Epithelial cell of esophagus (primary cell): ENCODE measurements at regions not wholly inside any gene's neighbourhood (a gene's known extent, or its start where the extent isn't known, plus 50 kb on each side); places are given as distances from the start of the nearest gene placed in this dataset.

ENCODE experiments used
- DNase-seq: peaks from one replicate; pipeline ENCODE4 v3.0.0; 2010; ENCODE audit warnings: low read depth
- H3K4me3 ChIP-seq: 2 replicates; pipeline ENCODE4 v1.5.1; 2011; ENCODE audit warnings: mild to moderate bottlenecking, low read length, control low read depth
- TF ChIP-seq, protein P1 (sequence below): IDR thresholded peaks from 2 replicates; pipeline ENCODE4 v1.5.1; 2011; ENCODE audit warnings: low read depth, mild to moderate bottlenecking, low read length, control low read depth, inconsistent platforms; ENCODE audit not compliant: insufficient read depth; ENCODE audit errors: missing control alignments

DNA sequence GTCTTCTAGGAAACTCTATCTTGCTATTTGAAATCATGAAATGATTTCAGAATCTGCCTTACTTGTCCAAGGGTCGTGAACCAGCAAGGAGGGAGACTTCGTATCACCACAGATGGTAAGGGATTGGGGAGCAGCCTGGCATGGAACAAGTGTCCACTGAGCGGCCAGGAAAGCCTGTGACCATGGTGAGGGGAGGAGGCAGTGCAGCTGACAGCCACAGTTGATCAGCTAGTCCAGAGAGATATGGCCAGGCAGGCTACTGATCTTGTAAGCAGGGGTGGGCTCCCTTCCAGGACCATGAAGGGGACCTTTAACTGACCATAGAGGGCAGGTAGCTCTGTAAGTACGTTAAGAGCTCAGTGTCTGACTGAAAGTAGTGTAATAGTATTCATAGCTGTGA, 96.8 kb upstream of the TENT5A start:
- DNase-seq, result no peak
- H3K4me3 ChIP-seq, result no peak overlapping the region
- TF ChIP-seq, protein P1, sequence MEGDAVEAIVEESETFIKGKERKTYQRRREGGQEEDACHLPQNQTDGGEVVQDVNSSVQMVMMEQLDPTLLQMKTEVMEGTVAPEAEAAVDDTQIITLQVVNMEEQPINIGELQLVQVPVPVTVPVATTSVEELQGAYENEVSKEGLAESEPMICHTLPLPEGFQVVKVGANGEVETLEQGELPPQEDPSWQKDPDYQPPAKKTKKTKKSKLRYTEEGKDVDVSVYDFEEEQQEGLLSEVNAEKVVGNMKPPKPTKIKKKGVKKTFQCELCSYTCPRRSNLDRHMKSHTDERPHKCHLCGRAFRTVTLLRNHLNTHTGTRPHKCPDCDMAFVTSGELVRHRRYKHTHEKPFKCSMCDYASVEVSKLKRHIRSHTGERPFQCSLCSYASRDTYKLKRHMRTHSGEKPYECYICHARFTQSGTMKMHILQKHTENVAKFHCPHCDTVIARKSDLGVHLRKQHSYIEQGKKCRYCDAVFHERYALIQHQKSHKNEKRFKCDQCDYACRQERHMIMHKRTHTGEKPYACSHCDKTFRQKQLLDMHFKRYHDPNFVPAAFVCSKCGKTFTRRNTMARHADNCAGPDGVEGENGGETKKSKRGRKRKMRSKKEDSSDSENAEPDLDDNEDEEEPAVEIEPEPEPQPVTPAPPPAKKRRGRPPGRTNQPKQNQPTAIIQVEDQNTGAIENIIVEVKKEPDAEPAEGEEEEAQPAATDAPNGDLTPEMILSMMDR, result no peak

DNA sequence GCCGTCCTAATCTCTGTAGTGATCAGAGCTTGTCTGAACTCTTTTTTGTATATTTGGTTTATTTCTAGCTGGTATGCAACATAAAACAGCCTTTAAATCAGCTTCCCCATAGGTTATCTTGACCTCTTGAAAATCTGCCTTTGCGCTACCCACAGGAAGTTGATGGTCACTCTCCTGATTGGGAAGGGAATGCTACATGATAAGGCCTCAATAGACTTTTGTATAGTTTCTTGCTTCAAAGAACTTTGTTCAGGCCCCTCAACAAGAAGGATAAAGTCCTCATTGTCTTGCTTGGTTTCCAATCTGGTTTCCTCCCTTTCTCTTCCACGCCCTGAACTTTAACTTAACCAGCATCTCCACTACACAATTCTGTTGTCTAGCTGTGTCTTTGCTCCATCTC, 95.4 kb upstream of the TENT5A start:
- DNase-seq, result no peak
- TF ChIP-seq, protein P1, result no peak
- no peak overlapping the region for H3K4me3 ChIP-seq

DNA sequence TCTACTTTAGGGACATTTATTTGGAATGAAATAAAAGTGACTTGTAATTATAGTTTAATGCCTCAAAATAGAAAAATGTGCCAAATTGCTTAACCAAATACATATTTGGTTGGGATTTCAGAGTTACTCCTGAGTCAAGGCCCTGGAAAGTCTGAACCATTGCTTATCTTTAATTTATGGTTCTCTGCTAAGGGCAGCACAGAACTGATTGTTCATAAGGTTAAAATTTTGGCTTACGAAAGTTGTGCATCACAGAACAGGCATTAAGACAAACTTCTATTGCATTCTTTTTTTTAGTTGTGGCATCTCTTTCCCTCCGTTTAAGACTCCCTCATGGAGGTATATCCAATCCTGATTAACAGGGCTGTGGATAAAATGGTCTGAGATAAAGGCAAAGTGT, 92.2 kb upstream of the TENT5A start:
- no peak overlapping the region for H3K4me3 ChIP-seq
- no peak for DNase-seq
- TF ChIP-seq, protein P1, result no peak

DNA sequence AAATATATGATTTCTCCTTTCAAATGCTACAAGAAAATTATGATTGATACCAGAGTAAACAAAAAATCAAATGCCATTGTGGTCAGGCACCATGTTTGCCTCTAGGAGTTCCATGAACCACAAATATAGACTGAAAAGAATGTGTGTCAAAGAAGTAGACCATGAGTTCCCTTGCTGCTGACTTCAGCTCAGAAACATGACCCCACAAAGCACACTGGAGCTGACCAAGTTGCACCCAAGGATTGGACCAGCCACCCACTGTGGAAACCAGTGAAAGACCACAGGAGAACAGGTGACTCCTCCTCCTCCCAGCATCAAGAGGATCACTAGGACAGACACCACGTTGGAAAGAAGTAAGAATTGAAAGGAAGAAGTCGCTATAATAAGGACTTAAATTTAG, 90.8 kb upstream of the TENT5A start:
- H3K4me3 ChIP-seq, result no peak overlapping the region
- DNase-seq, result no peak
- TF ChIP-seq, protein P1, result no peak

DNA sequence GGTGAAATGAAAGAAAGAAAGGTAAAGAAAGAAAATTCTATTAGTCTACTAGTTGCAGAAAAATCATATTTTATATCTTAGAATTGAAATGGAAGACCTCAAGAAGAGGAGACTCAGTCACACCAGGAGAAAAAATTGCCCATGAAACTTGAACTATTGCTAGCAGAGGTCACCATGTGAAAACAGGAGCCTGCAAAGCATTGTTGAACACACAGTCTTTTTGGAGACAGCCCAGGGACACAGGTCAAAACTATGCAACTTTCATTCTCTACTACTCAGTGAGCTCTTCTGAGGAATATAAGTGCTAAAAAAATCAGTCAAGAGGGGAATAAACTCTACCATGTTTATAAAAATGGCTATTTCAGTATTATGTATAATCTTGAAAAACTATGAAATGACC, 89.8 kb upstream of the TENT5A start:
- H3K4me3 ChIP-seq, result no peak overlapping the region
- DNase-seq, result no peak
- TF ChIP-seq, protein P1, result no peak

DNA sequence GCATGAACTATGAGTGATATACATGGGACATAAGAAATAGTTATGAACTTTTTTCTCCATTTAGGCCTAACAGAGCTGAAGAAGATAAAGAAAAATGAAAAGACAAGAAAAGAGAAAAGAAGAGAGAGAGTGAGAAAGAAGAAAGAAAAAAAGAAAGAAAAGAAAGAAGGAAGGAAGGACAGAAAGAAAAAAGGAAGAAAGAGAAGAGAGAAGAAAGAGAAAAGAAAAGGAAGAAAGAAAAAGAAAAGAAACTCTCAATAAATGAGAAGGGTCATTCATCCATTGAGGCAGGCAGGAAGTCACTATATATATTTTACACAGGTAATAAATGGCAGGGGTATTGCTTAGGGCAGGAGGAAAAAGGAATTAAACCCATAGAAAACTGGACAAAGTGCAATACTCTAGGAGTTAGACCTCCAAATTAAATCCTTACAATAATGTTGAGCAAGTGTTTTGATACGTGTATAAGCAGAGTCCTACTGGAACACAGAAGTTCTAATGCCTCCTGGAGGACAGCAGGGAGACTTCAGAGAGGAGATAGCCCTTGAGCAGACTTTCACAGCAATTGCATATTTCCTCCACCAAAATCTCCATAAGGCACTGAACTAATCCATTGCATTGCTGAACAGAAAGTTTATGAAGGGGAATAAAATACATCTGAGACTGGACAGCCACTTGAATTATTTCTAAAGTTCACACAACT, 86.4 kb upstream of the TENT5A start:
- H3K4me3 ChIP-seq, result no peak overlapping the region
- TF ChIP-seq, protein P1, result peak; percentile 28
- DNase-seq, result peak; percentile 15

DNA sequence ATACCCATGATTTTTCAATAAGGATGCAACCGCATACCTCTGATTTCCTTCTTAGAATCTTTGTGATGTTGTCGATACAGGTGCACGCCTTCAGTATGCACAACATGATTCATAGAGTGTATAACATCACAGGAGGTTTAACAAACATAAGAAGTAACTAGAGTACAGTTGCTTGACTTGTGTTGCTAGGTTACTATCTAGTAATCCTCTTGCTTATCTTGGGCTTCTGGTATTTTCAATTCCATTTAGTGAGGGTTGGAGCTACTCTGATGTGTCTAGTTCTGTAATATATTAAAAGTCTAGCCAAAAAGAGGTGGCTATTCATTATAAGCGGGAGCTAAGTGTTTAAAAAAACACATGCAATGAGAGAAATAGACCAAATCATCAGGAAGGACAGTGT, 85.5 kb upstream of the TENT5A start:
- DNase-seq, result no peak
- no peak overlapping the region for H3K4me3 ChIP-seq
- TF ChIP-seq, protein P1, result no peak
